Activated CD8-positive, alpha-beta T cell treated with anti-CD3 and anti-CD28 coated beads for 36 hours (primary cell): ENCODE measurements at regions not wholly inside any gene's neighbourhood (a gene's known extent, or its start where the extent isn't known, plus 50 kb on each side); places are given as distances from the start of the nearest gene placed in this dataset.

ENCODE experiments used
- ATAC-seq: fragments of 200-7000 bp; cut with Tn5 transposase; one replicate; pipeline ENCODE4 v1.10.0; 2021; ENCODE audit warnings: mild to moderate bottlenecking, moderate library complexity
- CTCF ChIA-PET: fragments of 350-600 bp; sonication (Branson Sonifier 250); formaldehyde crosslinking; loops from one replicate; lab custom pipeline; 2021; ENCODE audit warnings: antibody characterized with exemption; lab: Charles Lee
- POLR2A ChIA-PET: fragments of 350-600 bp; sonication (Branson Sonifier 250); formaldehyde crosslinking; loops from one replicate; lab custom pipeline; 2021; ENCODE audit warnings: antibody characterized with exemption; lab: Charles Lee
- DNase-seq: peaks from one replicate; pipeline ENCODE4 v3.0.0-alpha.2; 2020
- H3K27ac Mint-ChIP-seq: one replicate; pipeline ENCODE4 v1.8.0; 2021; ENCODE audit warnings: mild to moderate bottlenecking, mixed read lengths
- H3K27me3 Mint-ChIP-seq: one replicate; pipeline ENCODE4 v1.8.0; 2021; ENCODE audit warnings: mixed read lengths
- H3K36me3 Mint-ChIP-seq: one replicate; pipeline ENCODE4 v1.8.0; 2021; ENCODE audit warnings: low read depth, mixed read lengths
- H3K4me1 Mint-ChIP-seq: one replicate; pipeline ENCODE4 v1.8.0; 2021; ENCODE audit warnings: low read depth, mixed read lengths
- H3K4me3 Mint-ChIP-seq: one replicate; pipeline ENCODE4 v1.8.0; 2021; ENCODE audit warnings: mild to moderate bottlenecking, moderate library complexity, mixed read lengths
- H3K9me3 Mint-ChIP-seq: one replicate; pipeline ENCODE4 v1.8.0; 2021; ENCODE audit warnings: mixed read lengths
- intact Hi-C: fragments of 100-400 bp; cut with micrococcal nuclease; formaldehyde crosslinking; loops from one replicate; pipeline ENCODE4 v1.10.0; 2022
- TF ChIP-seq, protein P1 (sequence below): fragments of 200-600 bp; IDR thresholded peaks from one replicate; pipeline ENCODE4 v1.8.0; 2022; ENCODE audit warnings: antibody characterized with exemption, mild to moderate bottlenecking

DNA sequence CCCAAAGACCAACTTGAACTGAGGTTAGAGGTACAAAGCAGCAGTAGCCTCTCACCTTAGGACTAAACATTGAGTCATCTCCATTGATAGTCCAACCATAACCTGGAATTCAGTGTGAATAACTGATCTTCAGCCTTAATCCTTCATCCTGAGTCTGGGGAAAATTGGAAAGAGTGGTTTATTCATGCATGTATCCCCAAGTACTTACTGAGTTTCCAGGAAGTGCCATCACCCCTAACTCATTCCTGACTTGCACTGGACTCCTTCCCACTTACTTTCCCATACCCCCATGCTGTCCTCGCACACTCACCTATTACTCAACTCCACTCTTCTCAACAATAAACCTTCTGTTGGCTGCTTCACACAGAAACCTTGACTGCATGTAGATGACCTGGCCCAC lies 161.4 kb upstream of the ZNF462 start:
- DNase-seq (no peak), ATAC-seq (no peak)
- Mint-ChIP-seq H3K27ac (no peak overlapping the region), H3K4me3 (no peak overlapping the region), H3K27me3 (no peaks in the 10 kb centered on the region), H3K36me3 (no peaks in the 10 kb centered on the region), H3K9me3 (peaks cover 1% of the 10 kb centered on the region), H3K4me1 (no peaks in the 10 kb centered on the region)
- POLR2A ChIA-PET = no interaction called here
- intact Hi-C loops = no loop called here
- CTCF ChIA-PET = no interaction called here
- TF ChIP-seq, protein P1, sequence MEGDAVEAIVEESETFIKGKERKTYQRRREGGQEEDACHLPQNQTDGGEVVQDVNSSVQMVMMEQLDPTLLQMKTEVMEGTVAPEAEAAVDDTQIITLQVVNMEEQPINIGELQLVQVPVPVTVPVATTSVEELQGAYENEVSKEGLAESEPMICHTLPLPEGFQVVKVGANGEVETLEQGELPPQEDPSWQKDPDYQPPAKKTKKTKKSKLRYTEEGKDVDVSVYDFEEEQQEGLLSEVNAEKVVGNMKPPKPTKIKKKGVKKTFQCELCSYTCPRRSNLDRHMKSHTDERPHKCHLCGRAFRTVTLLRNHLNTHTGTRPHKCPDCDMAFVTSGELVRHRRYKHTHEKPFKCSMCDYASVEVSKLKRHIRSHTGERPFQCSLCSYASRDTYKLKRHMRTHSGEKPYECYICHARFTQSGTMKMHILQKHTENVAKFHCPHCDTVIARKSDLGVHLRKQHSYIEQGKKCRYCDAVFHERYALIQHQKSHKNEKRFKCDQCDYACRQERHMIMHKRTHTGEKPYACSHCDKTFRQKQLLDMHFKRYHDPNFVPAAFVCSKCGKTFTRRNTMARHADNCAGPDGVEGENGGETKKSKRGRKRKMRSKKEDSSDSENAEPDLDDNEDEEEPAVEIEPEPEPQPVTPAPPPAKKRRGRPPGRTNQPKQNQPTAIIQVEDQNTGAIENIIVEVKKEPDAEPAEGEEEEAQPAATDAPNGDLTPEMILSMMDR = no peak

DNA sequence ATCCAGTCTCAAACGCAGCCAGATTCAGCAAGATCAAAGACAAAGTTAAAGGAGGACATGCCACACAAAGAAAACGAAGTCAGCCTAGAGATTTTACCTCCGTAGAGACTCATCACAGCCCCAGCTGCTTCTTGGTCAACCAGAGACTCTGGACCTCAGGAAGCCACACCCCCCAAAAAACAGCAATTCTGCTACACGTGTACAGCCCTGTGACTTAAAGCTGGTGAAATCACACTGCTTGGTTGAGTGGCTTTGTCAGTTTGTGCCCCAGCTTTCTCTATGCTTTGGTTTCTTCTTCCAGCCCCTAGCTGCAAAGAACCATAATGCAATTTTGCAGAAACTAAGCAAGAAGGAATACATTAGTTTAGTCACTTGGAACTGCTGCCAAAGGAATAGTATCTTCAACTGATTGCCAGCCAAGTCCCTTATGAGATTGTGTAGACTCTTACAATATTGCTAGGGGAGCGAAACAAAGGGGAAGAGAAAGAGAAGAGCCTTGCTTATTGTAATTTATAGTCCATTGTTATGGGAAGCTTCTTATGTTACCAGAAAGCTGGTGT lies 158.8 kb upstream of the ZNF462 start:
- DNase-seq (no peak), ATAC-seq (no peak)
- TF ChIP-seq, protein P1 = no peak
- peaks cover 1% of the 10 kb centered on the region for H3K9me3 Mint-ChIP-seq
- no peaks in the 10 kb centered on the region for H3K27me3 Mint-ChIP-seq
- H3K36me3 Mint-ChIP-seq = no peaks in the 10 kb centered on the region
- CTCF ChIA-PET = no interaction called here
- H3K27ac Mint-ChIP-seq = no peak overlapping the region
- intact Hi-C loops = no loop called here
- H3K4me1 Mint-ChIP-seq = no peaks in the 10 kb centered on the region
- no peak overlapping the region for H3K4me3 Mint-ChIP-seq
- POLR2A ChIA-PET = no interaction called here

DNA sequence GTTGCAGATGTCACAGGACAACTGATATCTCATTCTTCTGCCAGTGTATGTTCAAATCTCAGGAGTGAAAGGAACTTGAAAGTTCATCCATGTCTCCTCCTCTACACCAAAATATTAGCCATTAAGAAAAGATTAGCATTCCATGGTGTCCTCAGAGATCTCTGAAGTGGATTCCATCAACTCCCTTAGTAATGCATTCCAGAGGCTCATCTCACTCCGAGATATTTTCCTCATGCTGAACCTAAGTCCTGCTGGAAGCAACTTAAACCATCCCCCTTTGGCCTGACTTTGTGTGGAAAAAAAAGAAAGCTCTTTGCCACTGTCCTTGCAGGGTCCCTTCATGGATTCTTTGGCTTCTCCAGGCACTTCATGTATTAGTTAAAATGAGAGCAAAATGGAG lies 155.7 kb upstream of the ZNF462 start:
- ChIA-PET POLR2A (no interaction called here), CTCF (no interaction called here)
- no peaks in the 10 kb centered on the region for H3K27me3 Mint-ChIP-seq
- TF ChIP-seq, protein P1 = no peak
- H3K27ac Mint-ChIP-seq = no peak overlapping the region
- intact Hi-C loops = no loop called here
- H3K9me3 Mint-ChIP-seq = no peaks in the 10 kb centered on the region
- H3K36me3 Mint-ChIP-seq = no peaks in the 10 kb centered on the region
- DNase-seq (no peak), ATAC-seq (no peak)
- no peak overlapping the region for H3K4me3 Mint-ChIP-seq
- no peaks in the 10 kb centered on the region for H3K4me1 Mint-ChIP-seq

DNA sequence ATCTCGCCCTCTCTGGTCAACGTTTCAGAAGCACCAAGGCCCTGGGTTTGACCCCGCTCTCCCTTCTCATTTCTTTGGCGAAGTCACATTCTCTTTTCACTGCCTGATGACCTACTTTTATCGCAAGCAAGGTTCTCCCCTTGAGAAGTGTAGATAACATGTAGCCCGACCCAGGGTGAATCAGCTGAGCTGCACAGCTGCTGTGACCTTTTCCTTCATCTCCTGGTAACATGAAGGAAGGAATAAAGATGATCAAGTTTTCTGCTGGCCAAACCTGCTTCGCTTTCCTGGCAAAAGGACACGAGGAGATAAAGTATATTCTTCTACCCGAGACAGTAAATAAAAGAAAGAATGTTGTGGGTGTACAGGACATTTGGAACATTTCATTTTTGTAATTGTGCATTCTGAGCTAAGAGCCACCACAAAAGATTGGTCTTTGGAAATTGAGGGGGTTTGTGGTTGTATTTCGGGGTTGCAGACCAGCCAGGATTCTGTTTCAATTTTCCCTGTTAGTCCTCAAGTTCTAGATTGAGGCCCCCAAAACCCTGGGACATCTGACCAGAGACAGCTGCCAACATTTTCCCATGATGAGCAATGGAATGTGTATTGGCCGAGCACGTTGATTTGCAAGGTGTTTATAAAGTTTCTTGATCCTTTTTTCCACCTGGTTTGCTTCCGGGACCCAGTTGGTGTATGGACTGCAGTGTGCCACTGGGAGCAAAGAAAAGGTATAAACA lies 155.1 kb upstream of the ZNF462 start:
- no peaks in the 10 kb centered on the region for H3K36me3 Mint-ChIP-seq
- intact Hi-C loops = no loop called here

More for the DNA sequence above, 155.1 kb upstream of the ZNF462 start:
- CTCF ChIA-PET = no interaction called here
- no peak for DNase-seq
- Mint-ChIP-seq H3K27ac (no peak overlapping the region), H3K4me1 (no peaks in the 10 kb centered on the region), H3K27me3 (no peaks in the 10 kb centered on the region), H3K9me3 (no peaks in the 10 kb centered on the region), H3K4me3 (no peak overlapping the region)
- TF ChIP-seq, protein P1 = no peak
- POLR2A ChIA-PET = no interaction called here
- ATAC-seq = no peak
